ENCODE measurements at regions not wholly inside any gene's neighbourhood (a gene's known extent, or its start where the extent isn't known, plus 50 kb on each side); places are given as distances from the start of the nearest gene placed in this dataset.

DNA sequence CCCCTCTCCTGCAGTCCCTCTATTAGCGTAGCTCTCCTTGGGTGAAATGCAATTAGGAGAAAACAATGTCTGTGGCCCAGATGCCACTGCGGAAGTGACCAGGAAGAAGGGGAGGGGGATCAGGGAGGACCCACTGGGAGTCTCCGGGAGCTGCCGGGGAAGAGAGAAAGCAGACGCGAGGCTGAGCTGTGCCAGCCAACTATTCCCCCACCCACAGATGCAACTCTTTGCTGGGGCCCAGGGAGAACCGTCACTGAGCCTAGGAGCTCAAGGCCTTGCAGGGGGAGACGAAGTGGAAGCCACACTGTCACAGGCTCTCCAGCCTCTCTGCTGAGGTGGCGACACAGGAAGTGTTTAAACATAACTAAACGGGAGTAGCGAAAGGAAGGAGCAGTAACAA, 149.2 kb downstream of the BCOR start:
- H3K9me3 ChIP-seq (ENCODE audit: low read length) = no peaks in the 10 kb centered on the region
- no peak overlapping the region for H3K9ac ChIP-seq (ENCODE audit: low read length)
- peaks cover 9% of the 10 kb centered on the region for H3K4me1 ChIP-seq (ENCODE audit: insufficient read depth, low read length, severe bottlenecking)
- no peaks in the 10 kb centered on the region for H3K27me3 ChIP-seq (ENCODE audit: insufficient read depth, low read length)
- H3K36me3 ChIP-seq (ENCODE audit: insufficient read depth, low read length) = no peaks in the 10 kb centered on the region
- H4K20me1 ChIP-seq (ENCODE audit: insufficient read depth, low read length) = no peaks in the 10 kb centered on the region
- H3K9me2 ChIP-seq (ENCODE audit: low read depth, low read length) = no peaks in the 10 kb centered on the region
- TF ChIP-seq, protein P1, sequence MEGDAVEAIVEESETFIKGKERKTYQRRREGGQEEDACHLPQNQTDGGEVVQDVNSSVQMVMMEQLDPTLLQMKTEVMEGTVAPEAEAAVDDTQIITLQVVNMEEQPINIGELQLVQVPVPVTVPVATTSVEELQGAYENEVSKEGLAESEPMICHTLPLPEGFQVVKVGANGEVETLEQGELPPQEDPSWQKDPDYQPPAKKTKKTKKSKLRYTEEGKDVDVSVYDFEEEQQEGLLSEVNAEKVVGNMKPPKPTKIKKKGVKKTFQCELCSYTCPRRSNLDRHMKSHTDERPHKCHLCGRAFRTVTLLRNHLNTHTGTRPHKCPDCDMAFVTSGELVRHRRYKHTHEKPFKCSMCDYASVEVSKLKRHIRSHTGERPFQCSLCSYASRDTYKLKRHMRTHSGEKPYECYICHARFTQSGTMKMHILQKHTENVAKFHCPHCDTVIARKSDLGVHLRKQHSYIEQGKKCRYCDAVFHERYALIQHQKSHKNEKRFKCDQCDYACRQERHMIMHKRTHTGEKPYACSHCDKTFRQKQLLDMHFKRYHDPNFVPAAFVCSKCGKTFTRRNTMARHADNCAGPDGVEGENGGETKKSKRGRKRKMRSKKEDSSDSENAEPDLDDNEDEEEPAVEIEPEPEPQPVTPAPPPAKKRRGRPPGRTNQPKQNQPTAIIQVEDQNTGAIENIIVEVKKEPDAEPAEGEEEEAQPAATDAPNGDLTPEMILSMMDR (IDR thresholded peaks at IDR 0.05; ENCODE audit: low read length) = no peak
- TF ChIP-seq EZH2 (IDR thresholded peaks at IDR 0.05; ENCODE audit: borderline replicate concordance, low read length) = no peak
- no peaks in the 10 kb centered on the region for H3K79me2 ChIP-seq (ENCODE audit: insufficient read depth, low read length)
- H2AFZ ChIP-seq (ENCODE audit: low read length) = no peak overlapping the region
- no peak overlapping the region for H3K4me3 ChIP-seq (ENCODE audit: low read depth, low read length, poor library complexity, severe bottlenecking)
- no peak overlapping the region for H3K4me2 ChIP-seq (ENCODE audit: low read length)
- no peaks in the 10 kb centered on the region for H3F3A ChIP-seq (ENCODE audit: insufficient read depth, low read length)
- no peak overlapping the region for H3K27ac ChIP-seq (ENCODE audit: low read depth, low read length, poor library complexity, severe bottlenecking)

DNA sequence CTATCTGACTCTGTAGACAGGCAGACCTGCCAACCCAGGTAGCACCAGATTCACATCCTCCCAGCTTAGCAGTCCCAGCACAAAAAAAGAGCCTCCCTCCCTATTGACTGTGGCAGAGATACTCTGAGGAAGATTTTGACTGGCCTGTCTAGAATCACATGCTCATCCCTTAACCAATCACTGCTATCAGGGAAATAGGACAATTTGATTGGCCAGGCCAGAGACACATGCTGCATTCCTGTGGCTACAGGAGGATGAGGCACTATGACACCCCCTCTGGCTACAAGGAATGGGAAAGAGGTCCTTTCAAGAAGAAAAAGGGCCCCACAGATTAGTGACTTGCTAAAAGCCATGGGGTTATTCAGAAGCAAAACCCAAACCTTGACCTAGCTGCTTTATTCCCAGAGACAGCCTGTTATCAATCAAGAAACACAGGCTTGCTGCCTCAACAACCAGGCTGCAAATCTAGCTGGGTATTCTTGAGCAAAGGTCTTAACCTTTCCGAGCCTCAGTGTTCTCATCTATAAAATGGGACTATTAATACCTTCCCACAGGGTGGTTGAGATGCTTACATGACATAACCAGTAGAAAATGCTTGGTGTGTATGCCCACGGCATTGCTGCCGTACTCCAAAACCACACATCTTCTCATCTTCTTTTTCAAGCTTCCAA, 147.6 kb downstream of the BCOR start:
- TF ChIP-seq, protein P1 (IDR thresholded peaks at IDR 0.05; ENCODE audit: low read length) = no peak
- no peak for TF ChIP-seq EZH2 (IDR thresholded peaks at IDR 0.05; ENCODE audit: borderline replicate concordance, low read length)
- Histone ChIP-seq H3K36me3 (ENCODE audit: insufficient read depth, low read length) (no peaks in the 10 kb centered on the region), H3K9me2 (ENCODE audit: low read depth, low read length) (no peaks in the 10 kb centered on the region), H3K27ac (ENCODE audit: low read depth, low read length, poor library complexity, severe bottlenecking) (no peak overlapping the region), H2AFZ (ENCODE audit: low read length) (no peak overlapping the region), H3K79me2 (ENCODE audit: insufficient read depth, low read length) (no peaks in the 10 kb centered on the region), H3K4me3 (ENCODE audit: low read depth, low read length, poor library complexity, severe bottlenecking) (no peak overlapping the region), H3F3A (ENCODE audit: insufficient read depth, low read length) (no peaks in the 10 kb centered on the region), H3K9ac (ENCODE audit: low read length) (no peak overlapping the region), H4K20me1 (ENCODE audit: insufficient read depth, low read length) (no peaks in the 10 kb centered on the region), H3K27me3 (ENCODE audit: insufficient read depth, low read length) (no peaks in the 10 kb centered on the region), H3K4me1 (ENCODE audit: insufficient read depth, low read length, severe bottlenecking) (peaks cover 22% of the 10 kb centered on the region), H3K9me3 (ENCODE audit: low read length) (no peaks in the 10 kb centered on the region), H3K4me2 (ENCODE audit: low read length) (no peak overlapping the region)

DNA sequence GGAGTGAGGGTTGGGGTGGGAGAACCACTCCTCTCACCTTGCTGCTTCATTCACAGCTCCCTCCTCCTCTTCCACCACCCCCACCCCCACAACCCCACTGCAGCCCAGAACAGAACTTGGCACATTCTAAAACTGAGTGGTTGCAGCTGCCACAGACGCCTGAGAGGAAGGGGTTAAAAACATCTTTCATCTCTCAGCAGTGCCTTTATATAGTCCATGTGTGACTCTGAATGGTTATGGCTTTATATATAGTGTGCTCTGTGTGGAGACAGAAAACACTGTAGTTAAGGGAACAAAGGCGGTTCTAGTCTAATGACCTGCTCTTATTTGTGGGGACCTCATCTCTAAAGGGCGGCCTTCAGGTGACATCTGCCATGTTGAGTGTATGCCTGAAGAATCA, 144.8 kb downstream of the BCOR start:
- Histone ChIP-seq H3F3A (ENCODE audit: insufficient read depth, low read length) (no peaks in the 10 kb centered on the region), H3K27ac (ENCODE audit: low read depth, low read length, poor library complexity, severe bottlenecking) (no peak overlapping the region), H3K79me2 (ENCODE audit: insufficient read depth, low read length) (no peaks in the 10 kb centered on the region), H3K4me2 (ENCODE audit: low read length) (no peak overlapping the region), H2AFZ (ENCODE audit: low read length) (no peak overlapping the region), H3K9ac (ENCODE audit: low read length) (no peak overlapping the region), H3K4me3 (ENCODE audit: low read depth, low read length, poor library complexity, severe bottlenecking) (no peak overlapping the region), H3K4me1 (ENCODE audit: insufficient read depth, low read length, severe bottlenecking) (peaks cover 28% of the 10 kb centered on the region), H3K27me3 (ENCODE audit: insufficient read depth, low read length) (no peaks in the 10 kb centered on the region), H3K9me3 (ENCODE audit: low read length) (no peaks in the 10 kb centered on the region), H3K36me3 (ENCODE audit: insufficient read depth, low read length) (no peaks in the 10 kb centered on the region), H3K9me2 (ENCODE audit: low read depth, low read length) (no peaks in the 10 kb centered on the region), H4K20me1 (ENCODE audit: insufficient read depth, low read length) (no peaks in the 10 kb centered on the region)
- TF ChIP-seq, protein P1 (IDR thresholded peaks at IDR 0.05; ENCODE audit: low read length) = no peak
- TF ChIP-seq EZH2 (IDR thresholded peaks at IDR 0.05; ENCODE audit: borderline replicate concordance, low read length) = no peak
